ENCODE measurements at regions not wholly inside any gene's neighbourhood (a gene's known extent, or its start where the extent isn't known, plus 50 kb on each side); places are given as distances from the start of the nearest gene placed in this dataset.

- 88% methylated on average over 4 of the region's 4 CpGs; no CpG with 5 or more reads in 1 of the 2 experiments for WGBS, 2 experiments (ENCODE audit: insufficient coverage in 1 of 2, insufficient read length in 1 of 2)
- no peak overlapping the region for H3K27ac Mint-ChIP-seq
- H3K9me3 Mint-ChIP-seq: no peaks in the 10 kb centered on the region
- H3K9ac ChIP-seq (ENCODE audit: extremely low read depth, low read length, poor library complexity, severe bottlenecking): no peak overlapping the region
- no peaks in the 10 kb centered on the region for H3K36me3 Mint-ChIP-seq (ENCODE audit: low read depth)
- H3K4me3 Mint-ChIP-seq: no peak overlapping the region
- H3K27me3 ChIP-seq (ENCODE audit: control insufficient read depth, insufficient read depth, low read length, poor library complexity, severe bottlenecking): peaks cover 7% of the 10 kb centered on the region
- H3K4me1 ChIP-seq (ENCODE audit: control insufficient read depth, insufficient read depth, low read length): no peaks in the 10 kb centered on the region
- no peak for DNase-seq
- H3K27me3 Mint-ChIP-seq (ENCODE audit: insufficient read depth): no peaks in the 10 kb centered on the region
- no peak overlapping the region for H3K4me3 ChIP-seq (ENCODE audit: low read length)
- H3K9me3 ChIP-seq (ENCODE audit: control insufficient read depth, low read length): no peaks in the 10 kb centered on the region
- no peak for TF ChIP-seq CTCF (conservative IDR thresholded peaks at IDR 0.05)
- no peaks in the 10 kb centered on the region for H3K4me1 Mint-ChIP-seq
- no peak overlapping the region for H3K27ac ChIP-seq (ENCODE audit: low read depth, low read length)
- H3K36me3 ChIP-seq (ENCODE audit: control insufficient read depth, insufficient read depth, low read length): no peaks in the 10 kb centered on the region
These were observed 103.9 kb upstream of the ST8SIA2 start for GRCh38 chr15:92289733-92290132.

- Histone ChIP-seq H3K9me3 (ENCODE audit: control insufficient read depth, low read length) (no peaks in the 10 kb centered on the region), H3K36me3 (ENCODE audit: control insufficient read depth, insufficient read depth, low read length) (no peaks in the 10 kb centered on the region), H3K4me3 (ENCODE audit: low read length) (no peak overlapping the region), H3K27ac (ENCODE audit: low read depth, low read length) (no peak overlapping the region), H3K4me1 (ENCODE audit: control insufficient read depth, insufficient read depth, low read length) (no peaks in the 10 kb centered on the region), H3K9ac (ENCODE audit: extremely low read depth, low read length, poor library complexity, severe bottlenecking) (no peak overlapping the region), H3K27me3 (ENCODE audit: control insufficient read depth, insufficient read depth, low read length, poor library complexity, severe bottlenecking) (peaks cover 7% of the 10 kb centered on the region)
- Mint-ChIP-seq H3K27me3 (ENCODE audit: insufficient read depth) (no peaks in the 10 kb centered on the region), H3K36me3 (ENCODE audit: low read depth) (no peaks in the 10 kb centered on the region), H3K4me1 (no peaks in the 10 kb centered on the region), H3K27ac (no peak overlapping the region), H3K9me3 (no peaks in the 10 kb centered on the region), H3K4me3 (no peak overlapping the region)
- 95% methylated on average over 5 of the region's 5 CpGs; no CpG with 5 or more reads in 1 of the 2 experiments for WGBS, 2 experiments (ENCODE audit: insufficient coverage in 1 of 2, insufficient read length in 1 of 2)
- TF ChIP-seq CTCF (conservative IDR thresholded peaks at IDR 0.05): no peak
- DNase-seq: no peak
These were observed 103.2 kb upstream of the ST8SIA2 start for GRCh38 chr15:92290359-92290992.

- Histone ChIP-seq H3K27ac (ENCODE audit: low read depth, low read length) (no peak overlapping the region), H3K9ac (ENCODE audit: extremely low read depth, low read length, poor library complexity, severe bottlenecking) (no peak overlapping the region), H3K9me3 (ENCODE audit: control insufficient read depth, low read length) (no peaks in the 10 kb centered on the region), H3K27me3 (ENCODE audit: control insufficient read depth, insufficient read depth, low read length, poor library complexity, severe bottlenecking) (peaks cover 7% of the 10 kb centered on the region), H3K36me3 (ENCODE audit: control insufficient read depth, insufficient read depth, low read length) (no peaks in the 10 kb centered on the region), H3K4me1 (ENCODE audit: control insufficient read depth, insufficient read depth, low read length) (no peaks in the 10 kb centered on the region), H3K4me3 (ENCODE audit: low read length) (no peak overlapping the region)
- H3K27ac Mint-ChIP-seq: no peak overlapping the region
- TF ChIP-seq CTCF (conservative IDR thresholded peaks at IDR 0.05): no peak
- no peaks in the 10 kb centered on the region for H3K9me3 Mint-ChIP-seq
- no peaks in the 10 kb centered on the region for H3K4me1 Mint-ChIP-seq
- no peaks in the 10 kb centered on the region for H3K27me3 Mint-ChIP-seq (ENCODE audit: insufficient read depth)
- no peaks in the 10 kb centered on the region for H3K36me3 Mint-ChIP-seq (ENCODE audit: low read depth)
- H3K4me3 Mint-ChIP-seq: no peak overlapping the region
- 88 to 92% methylated on average over 3 to 4 of the region's 4 CpGs for WGBS, 2 experiments (ENCODE audit: insufficient coverage in 1 of 2, insufficient read length in 1 of 2)
- no peak for DNase-seq
These were observed 101.8 kb upstream of the ST8SIA2 start for GRCh38 chr15:92291900-92292299.

All from endodermal cell (in vitro differentiated cells).